ENCODE measurements at regions not wholly inside any gene's neighbourhood (a gene's known extent, or its start where the extent isn't known, plus 50 kb on each side); places are given as distances from the start of the nearest gene placed in this dataset.

GRCh38 chr2:37873749-37874330 is 51.2 kb upstream of the RMDN2 start:
- Mint-ChIP-seq H3K9me3 (peaks cover 1% of the 10 kb centered on the region), H3K4me1 (ENCODE audit: low read depth) (peaks cover 76% of the 10 kb centered on the region), H3K27me3 (no peaks in the 10 kb centered on the region), H3K4me3 (no peak overlapping the region), H3K27ac (peak overlapping the region; percentile 99), H3K36me3 (ENCODE audit: low read depth) (no peaks in the 10 kb centered on the region)
- DNase-seq, result no peak

- Mint-ChIP-seq H3K9me3 (peaks cover 1% of the 10 kb centered on the region), H3K4me1 (ENCODE audit: low read depth) (peaks cover 71% of the 10 kb centered on the region), H3K27ac (no peak overlapping the region), H3K27me3 (no peaks in the 10 kb centered on the region), H3K36me3 (ENCODE audit: low read depth) (no peaks in the 10 kb centered on the region), H3K4me3 (no peak overlapping the region)
- DNase-seq, result no peak
Observed at GRCh38 chr2:37874470-37874869, 50.6 kb upstream of the RMDN2 start.

Data from activated T-cell treated with anti-CD3 and anti-CD28 coated beads, Interleukin-2, amount 50 U/mL, for 24 hours (primary cell).